ENCODE measurements at regions not wholly inside any gene's neighbourhood (a gene's known extent, or its start where the extent isn't known, plus 50 kb on each side); places are given as distances from the start of the nearest gene placed in this dataset.

DNA sequence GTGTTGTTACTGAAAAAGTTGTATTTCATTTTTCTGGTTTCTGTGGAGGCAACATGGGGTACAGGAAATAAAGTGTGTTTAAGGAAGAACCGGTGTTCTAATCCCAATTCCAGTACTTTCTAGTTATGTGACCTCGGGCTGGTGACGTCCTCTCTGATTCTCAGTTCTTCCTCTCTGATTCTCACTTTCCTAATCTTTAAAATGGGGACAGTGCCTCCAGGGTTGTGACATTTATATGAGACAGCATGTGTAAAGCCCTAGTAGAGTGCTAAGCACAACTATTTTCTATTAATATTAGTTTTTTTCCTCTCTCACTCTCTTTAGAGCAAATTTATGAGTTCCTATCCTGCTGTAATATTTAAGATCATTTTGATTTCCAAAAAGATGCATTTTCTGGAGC, 50.9 kb upstream of the PTPDC1 start:
- intact Hi-C loops (cut with DNase I) = no loop called here
- Histone ChIP-seq H3K27ac (ENCODE audit: low read depth in 2 of 2, low read length in 2 of 2) (no peak overlapping the region), H3K9ac (ENCODE audit: low read length in 3 of 3) (no peak overlapping the region), H3K36me3 (ENCODE audit: control insufficient read depth in 2 of 3, insufficient read depth in 3 of 3, low read length in 3 of 3) (no peaks in the 10 kb centered on the region), H3K9me3 (ENCODE audit: control insufficient read depth in 2 of 3, insufficient read depth in 1 of 3, low read length in 3 of 3) (no peaks in the 10 kb centered on the region), H3K27me3 (ENCODE audit: control insufficient read depth, insufficient read depth, low read length) (no peaks in the 10 kb centered on the region), H3K4me1 (ENCODE audit: control insufficient read depth in 2 of 3, insufficient read depth in 2 of 3, low read depth in 1 of 3, low read length in 3 of 3) (peaks cover 0 to 11% (median 4%) of the 10 kb centered on the region in 3 donors), H3K4me3 (ENCODE audit: low read length in 3 of 3) (no peak overlapping the region)
- FAIRE-seq = no peak
- TF ChIP-seq, protein P1, sequence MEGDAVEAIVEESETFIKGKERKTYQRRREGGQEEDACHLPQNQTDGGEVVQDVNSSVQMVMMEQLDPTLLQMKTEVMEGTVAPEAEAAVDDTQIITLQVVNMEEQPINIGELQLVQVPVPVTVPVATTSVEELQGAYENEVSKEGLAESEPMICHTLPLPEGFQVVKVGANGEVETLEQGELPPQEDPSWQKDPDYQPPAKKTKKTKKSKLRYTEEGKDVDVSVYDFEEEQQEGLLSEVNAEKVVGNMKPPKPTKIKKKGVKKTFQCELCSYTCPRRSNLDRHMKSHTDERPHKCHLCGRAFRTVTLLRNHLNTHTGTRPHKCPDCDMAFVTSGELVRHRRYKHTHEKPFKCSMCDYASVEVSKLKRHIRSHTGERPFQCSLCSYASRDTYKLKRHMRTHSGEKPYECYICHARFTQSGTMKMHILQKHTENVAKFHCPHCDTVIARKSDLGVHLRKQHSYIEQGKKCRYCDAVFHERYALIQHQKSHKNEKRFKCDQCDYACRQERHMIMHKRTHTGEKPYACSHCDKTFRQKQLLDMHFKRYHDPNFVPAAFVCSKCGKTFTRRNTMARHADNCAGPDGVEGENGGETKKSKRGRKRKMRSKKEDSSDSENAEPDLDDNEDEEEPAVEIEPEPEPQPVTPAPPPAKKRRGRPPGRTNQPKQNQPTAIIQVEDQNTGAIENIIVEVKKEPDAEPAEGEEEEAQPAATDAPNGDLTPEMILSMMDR (IDR thresholded peaks at IDR 0.05; ENCODE audit: borderline replicate concordance, extremely low read depth, insufficient read depth) = no peak
- no peak for DNase-seq

DNA sequence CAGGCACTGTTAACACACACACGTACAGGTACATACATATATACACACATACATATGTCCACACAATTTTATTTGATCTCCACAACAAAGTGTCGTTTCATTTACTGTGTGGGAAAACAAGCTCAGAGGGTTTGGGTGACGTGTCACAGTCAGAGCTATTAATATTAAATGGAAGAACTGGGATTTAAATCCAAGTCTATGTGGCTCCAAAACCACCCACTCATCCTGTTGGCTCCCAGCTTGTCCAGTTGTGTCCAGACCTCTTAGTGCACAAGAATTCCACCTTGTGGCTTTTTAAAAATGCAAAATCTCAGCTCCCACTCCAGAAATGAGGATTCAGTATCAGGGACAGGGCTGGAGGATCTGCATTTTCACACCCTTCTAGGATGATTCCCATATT, 52.3 kb upstream of the PTPDC1 start:
- Histone ChIP-seq H3K27me3 (ENCODE audit: control insufficient read depth, insufficient read depth, low read length) (no peaks in the 10 kb centered on the region), H3K9me3 (ENCODE audit: control insufficient read depth in 2 of 3, insufficient read depth in 1 of 3, low read length in 3 of 3) (no peaks in the 10 kb centered on the region), H3K27ac (ENCODE audit: low read depth in 2 of 2, low read length in 2 of 2) (no peak overlapping the region), H3K4me1 (ENCODE audit: control insufficient read depth in 2 of 3, insufficient read depth in 2 of 3, low read depth in 1 of 3, low read length in 3 of 3) (peaks cover 0 to 11% (median 4%) of the 10 kb centered on the region in 3 donors), H3K9ac (ENCODE audit: low read length in 3 of 3) (peak overlapping the region in 1 of 3 donors; percentile 77), H3K4me3 (ENCODE audit: low read length in 3 of 3) (peak overlapping the region in 1 of 3 donors; percentile 91), H3K36me3 (ENCODE audit: control insufficient read depth in 2 of 3, insufficient read depth in 3 of 3, low read length in 3 of 3) (no peaks in the 10 kb centered on the region)
- intact Hi-C loops (cut with DNase I) = no loop called here
- FAIRE-seq (no peak), DNase-seq (no peak)
- TF ChIP-seq, protein P1 (IDR thresholded peaks at IDR 0.05; ENCODE audit: borderline replicate concordance, extremely low read depth, insufficient read depth) = no peak

DNA sequence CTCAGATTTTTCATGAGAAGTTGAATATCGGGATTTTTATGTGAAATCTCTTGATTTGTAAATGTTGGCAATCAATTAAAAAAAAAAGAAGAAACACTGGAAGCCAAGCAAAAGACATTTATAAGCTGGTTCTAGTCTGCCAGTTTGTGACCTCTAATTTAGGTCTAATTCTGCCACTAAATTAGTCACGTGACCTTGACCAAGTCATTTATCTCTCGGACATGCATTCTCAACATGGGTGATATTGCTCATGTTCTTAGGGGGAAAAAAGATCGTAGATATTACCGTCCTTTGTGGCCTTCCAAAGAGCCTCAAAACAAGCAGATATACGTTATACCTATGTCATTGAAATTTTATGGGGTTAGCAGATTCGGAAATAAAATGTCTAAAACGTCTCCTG, 52.9 kb upstream of the PTPDC1 start:
- FAIRE-seq (no peak), DNase-seq (no peak)
- H3K27me3 ChIP-seq (ENCODE audit: control insufficient read depth, insufficient read depth, low read length) = no peaks in the 10 kb centered on the region
- H3K4me3 ChIP-seq (ENCODE audit: low read length in 3 of 3) = peak overlapping the region; percentile 87 to 91 (median 88)
- no peaks in the 10 kb centered on the region for H3K36me3 ChIP-seq (ENCODE audit: control insufficient read depth in 2 of 3, insufficient read depth in 3 of 3, low read length in 3 of 3)
- intact Hi-C loops (cut with DNase I) = no loop called here
- H3K27ac ChIP-seq (ENCODE audit: low read depth in 2 of 2, low read length in 2 of 2) = no peak overlapping the region
- peak overlapping the region; percentile 56 to 77 (median 73) for H3K9ac ChIP-seq (ENCODE audit: low read length in 3 of 3)
- peaks cover 0 to 11% (median 4%) of the 10 kb centered on the region in 3 donors for H3K4me1 ChIP-seq (ENCODE audit: control insufficient read depth in 2 of 3, insufficient read depth in 2 of 3, low read depth in 1 of 3, low read length in 3 of 3)
- no peaks in the 10 kb centered on the region for H3K9me3 ChIP-seq (ENCODE audit: control insufficient read depth in 2 of 3, insufficient read depth in 1 of 3, low read length in 3 of 3)
- TF ChIP-seq, protein P1 (IDR thresholded peaks at IDR 0.05; ENCODE audit: borderline replicate concordance, extremely low read depth, insufficient read depth) = no peak
